ENCODE measurements at regions not wholly inside any gene's neighbourhood (a gene's known extent, or its start where the extent isn't known, plus 50 kb on each side); places are given as distances from the start of the nearest gene placed in this dataset.

GRCh38 chr18:24561369-24561965, 101.0 kb downstream of the HRH4 start:
- TF ChIP-seq CTCF (conservative IDR thresholded peaks at IDR 0.05) (no peak), ZFX (IDR thresholded peaks at IDR 0.05) (no peak)
